Parathyroid adenoma (tissue), 2 donors: ENCODE measurements at regions not wholly inside any gene's neighbourhood (a gene's known extent, or its start where the extent isn't known, plus 50 kb on each side); places are given as distances from the start of the nearest gene placed in this dataset.

ENCODE experiments used
- H2AFZ ChIP-seq: fragments of 300-600 bp; sonication (generic); one replicate; pipeline ENCODE4 v1.7.0; 2017; ENCODE audit warnings: antibody characterized with exemption, mild to moderate bottlenecking
- H3K27ac ChIP-seq: fragments of 300-600 bp; sonication (generic); one replicate; pipeline ENCODE4 v1.7.0; 2017
- H3K27me3 ChIP-seq: fragments of 300-600 bp; sonication (generic); one replicate; pipeline ENCODE4 v1.7.0; 2017; ENCODE audit warnings: low read length; ENCODE audit not compliant: control insufficient read depth, insufficient read depth
- H3K36me3 ChIP-seq: fragments of 300-600 bp; sonication (generic); one replicate; pipeline ENCODE4 v1.7.0; 2017; ENCODE audit warnings: low read length; ENCODE audit not compliant: control insufficient read depth, insufficient read depth
- H3K4me1 ChIP-seq: fragments of 300-600 bp; sonication (generic); one replicate; pipeline ENCODE4 v1.7.0; 2017; ENCODE audit warnings: control low read depth
- H3K4me2 ChIP-seq: fragments of 300-600 bp; sonication (generic); one replicate; pipeline ENCODE4 v1.7.0; 2017; ENCODE audit warnings: low read length
- H3K4me3 ChIP-seq: fragments of 300-600 bp; sonication (generic); one replicate; pipeline ENCODE4 v1.7.0; 2017; ENCODE audit warnings: low read depth, low read length
- H3K79me2 ChIP-seq: fragments of 300-600 bp; sonication (generic); one replicate; pipeline ENCODE4 v1.7.0; 2017; ENCODE audit warnings: control low read depth
- H3K9ac ChIP-seq: fragments of 300-600 bp; sonication (generic); one replicate; pipeline ENCODE4 v1.7.0; 2017; ENCODE audit warnings: mild to moderate bottlenecking
- H3K9me3 ChIP-seq: fragments of 300-600 bp; sonication (generic); one replicate; pipeline ENCODE4 v1.7.0; 2017; ENCODE audit warnings: low read length; ENCODE audit not compliant: control insufficient read depth
- TF ChIP-seq, protein P1 (sequence below): fragments of 300-600 bp; sonication (generic); IDR thresholded peaks from one replicate; pipeline ENCODE4 v1.7.0; 2017; ENCODE audit warnings: antibody characterized with exemption, mild to moderate bottlenecking
- donor health status: primary hyperparathyroidism.

- H3K4me1 ChIP-seq: no peaks in the 10 kb centered on the region
- TF ChIP-seq, protein P1, sequence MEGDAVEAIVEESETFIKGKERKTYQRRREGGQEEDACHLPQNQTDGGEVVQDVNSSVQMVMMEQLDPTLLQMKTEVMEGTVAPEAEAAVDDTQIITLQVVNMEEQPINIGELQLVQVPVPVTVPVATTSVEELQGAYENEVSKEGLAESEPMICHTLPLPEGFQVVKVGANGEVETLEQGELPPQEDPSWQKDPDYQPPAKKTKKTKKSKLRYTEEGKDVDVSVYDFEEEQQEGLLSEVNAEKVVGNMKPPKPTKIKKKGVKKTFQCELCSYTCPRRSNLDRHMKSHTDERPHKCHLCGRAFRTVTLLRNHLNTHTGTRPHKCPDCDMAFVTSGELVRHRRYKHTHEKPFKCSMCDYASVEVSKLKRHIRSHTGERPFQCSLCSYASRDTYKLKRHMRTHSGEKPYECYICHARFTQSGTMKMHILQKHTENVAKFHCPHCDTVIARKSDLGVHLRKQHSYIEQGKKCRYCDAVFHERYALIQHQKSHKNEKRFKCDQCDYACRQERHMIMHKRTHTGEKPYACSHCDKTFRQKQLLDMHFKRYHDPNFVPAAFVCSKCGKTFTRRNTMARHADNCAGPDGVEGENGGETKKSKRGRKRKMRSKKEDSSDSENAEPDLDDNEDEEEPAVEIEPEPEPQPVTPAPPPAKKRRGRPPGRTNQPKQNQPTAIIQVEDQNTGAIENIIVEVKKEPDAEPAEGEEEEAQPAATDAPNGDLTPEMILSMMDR: no peak
- H3K79me2 ChIP-seq: no peaks in the 10 kb centered on the region
- no peak overlapping the region for H3K4me2 ChIP-seq
- H2AFZ ChIP-seq: no peak overlapping the region
- H3K36me3 ChIP-seq: no peaks in the 10 kb centered on the region
- no peak overlapping the region for H3K9ac ChIP-seq
- H3K27ac ChIP-seq: no peak overlapping the region
- H3K9me3 ChIP-seq: no peaks in the 10 kb centered on the region
- no peak overlapping the region for H3K4me3 ChIP-seq
- H3K27me3 ChIP-seq: no peaks in the 10 kb centered on the region
Observed at GRCh38 chr12:114757684-114758325, 73.8 kb upstream of the TBX3 start.

DNA sequence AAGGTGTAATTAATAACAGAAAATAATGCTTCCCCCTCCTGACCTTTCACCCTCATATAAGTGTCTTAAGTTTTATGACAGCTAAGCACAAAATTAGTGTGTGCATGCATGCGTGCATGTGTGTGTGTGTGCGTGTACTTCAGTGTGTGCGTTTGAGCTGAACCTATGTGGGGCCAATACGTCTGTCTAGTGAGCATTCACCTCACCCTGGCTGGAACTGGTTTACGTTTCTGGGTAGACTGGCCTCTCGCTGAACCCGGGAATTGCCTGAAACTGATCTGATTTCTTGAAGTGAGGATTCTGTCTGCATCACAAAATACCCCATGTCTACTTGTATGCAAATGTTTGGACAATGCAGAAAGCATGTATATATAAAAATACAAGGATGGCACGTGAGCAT is 68.2 kb upstream of the TBX3 start:
- Histone ChIP-seq H3K27me3 (no peaks in the 10 kb centered on the region), H2AFZ (no peak overlapping the region), H3K36me3 (no peaks in the 10 kb centered on the region), H3K79me2 (no peaks in the 10 kb centered on the region), H3K4me1 (no peaks in the 10 kb centered on the region), H3K4me3 (no peak overlapping the region), H3K9ac (no peak overlapping the region), H3K9me3 (no peaks in the 10 kb centered on the region), H3K27ac (no peak overlapping the region), H3K4me2 (no peak overlapping the region)
- TF ChIP-seq, protein P1: no peak

DNA sequence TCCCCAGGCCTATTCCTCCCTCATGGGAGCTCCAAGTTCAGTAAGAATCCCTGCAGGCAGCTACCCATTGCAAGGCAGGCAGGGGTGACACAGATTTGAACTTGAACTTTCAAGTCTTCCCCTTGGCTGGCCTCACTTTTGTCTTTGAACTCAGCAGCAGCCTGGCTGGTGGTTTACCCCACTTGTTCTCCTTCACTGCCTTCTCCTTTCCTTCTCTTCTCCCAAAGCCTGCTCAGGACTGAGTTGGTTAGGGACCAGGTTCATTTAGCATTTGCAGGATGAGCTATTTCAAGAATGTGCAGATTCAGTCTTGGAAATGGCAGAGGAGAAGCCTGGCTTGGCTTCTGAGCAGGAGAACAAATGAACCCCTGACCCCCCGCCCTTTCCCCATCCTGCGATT is 67.7 kb upstream of the TBX3 start:
- no peak overlapping the region for H3K9ac ChIP-seq
- no peak overlapping the region for H2AFZ ChIP-seq
- H3K4me1 ChIP-seq: no peaks in the 10 kb centered on the region
- H3K79me2 ChIP-seq: no peaks in the 10 kb centered on the region
- H3K36me3 ChIP-seq: no peaks in the 10 kb centered on the region
- H3K9me3 ChIP-seq: no peaks in the 10 kb centered on the region
- H3K4me3 ChIP-seq: no peak overlapping the region
- no peak overlapping the region for H3K4me2 ChIP-seq
- no peaks in the 10 kb centered on the region for H3K27me3 ChIP-seq
- no peak overlapping the region for H3K27ac ChIP-seq
- TF ChIP-seq, protein P1: no peak

GRCh38 chr12:114750917-114751316 is 66.9 kb upstream of the TBX3 start:
- TF ChIP-seq, protein P1: no peak
- no peaks in the 10 kb centered on the region for H3K27me3 ChIP-seq
- no peak overlapping the region for H3K27ac ChIP-seq
- no peaks in the 10 kb centered on the region for H3K9me3 ChIP-seq
- H3K4me2 ChIP-seq: no peak overlapping the region
- H3K4me1 ChIP-seq: no peaks in the 10 kb centered on the region
- H3K36me3 ChIP-seq: no peaks in the 10 kb centered on the region
- H3K79me2 ChIP-seq: no peaks in the 10 kb centered on the region
- H3K4me3 ChIP-seq: no peak overlapping the region
- H3K9ac ChIP-seq: no peak overlapping the region
- H2AFZ ChIP-seq: no peak overlapping the region

- no peak overlapping the region for H3K27ac ChIP-seq
- TF ChIP-seq, protein P1: no peak
- H3K4me2 ChIP-seq: no peak overlapping the region
- H2AFZ ChIP-seq: no peak overlapping the region
- H3K9ac ChIP-seq: no peak overlapping the region
- no peaks in the 10 kb centered on the region for H3K4me1 ChIP-seq
- no peaks in the 10 kb centered on the region for H3K27me3 ChIP-seq
- H3K79me2 ChIP-seq: no peaks in the 10 kb centered on the region
- H3K36me3 ChIP-seq: no peaks in the 10 kb centered on the region
- no peaks in the 10 kb centered on the region for H3K9me3 ChIP-seq
- H3K4me3 ChIP-seq: no peak overlapping the region
Observed at GRCh38 chr12:114749065-114749464, 65.1 kb upstream of the TBX3 start.
